K562 (cell line): ENCODE measurements at regions not wholly inside any gene's neighbourhood (a gene's known extent, or its start where the extent isn't known, plus 50 kb on each side); places are given as distances from the start of the nearest gene placed in this dataset.

Experiments
- ATAC-seq: fragments of 200-7000 bp; cut with Tn5 transposase; 3 replicates; pipeline ENCODE4 v1.9.1; 2020; ENCODE audit warnings: moderate library complexity
- BruUV-seq: library from RNA; stranded (reverse); fragments of 400-500 nt; replicated peaks from 2 replicates; lab custom pipeline; 2021; lab: Mats Ljungman, UMichigan
- CTCF ChIA-PET: fragments of 300-600 bp; formaldehyde crosslinking; extraction: SDS; loops from one replicate; lab custom pipeline; 2021; ENCODE audit warnings: low intra/inter-chr PET ratio; lab: Yijun Ruan, JAX
- POLR2A ChIA-PET: fragments of 300-600, 350-650 bp; sonication (Branson Sonifier 250); formaldehyde crosslinking; extraction: SDS; loops from one replicate; lab custom pipeline; 2021; ENCODE audit warnings: antibody characterized with exemption, inconsistent platforms; lab: Yijun Ruan, JAX
- DNase-seq, 4 experiments: peaks; one replicate each; pipeline versions ENCODE4 v3.0.0 to v3.0.0-alpha.2; 2011 to 2018; ENCODE audit warnings: low spot score in 3 of 4, mixed read lengths in 3 of 4; ENCODE audit errors: extremely low read depth in 1 of 4
- FAIRE-seq: peaks from 2 replicates; lab custom pipeline; 2011; peaks lifted over from hg19 to GRCh38; lab: Jason Lieb, UNC
- H2AFZ ChIP-seq: 2 replicates; pipeline ENCODE4 v1.6.0; 2011; ENCODE audit warnings: low read depth, low read length, control low read depth, inconsistent platforms
- H3K27ac ChIP-seq: fragments of 200-600 bp; 3 replicates; pipeline ENCODE4 v1.8.0; 2011; ENCODE audit warnings: low read depth, mild to moderate bottlenecking, control low read depth, inconsistent platforms, low read length, moderate library complexity, mixed read lengths; ENCODE audit errors: extremely low read depth
- H3K27me3 ChIP-seq, 2 experiments: fragments of 300-600 bp in 1 of 2; 2 replicates in 1 of 2; 3 replicates in 1 of 2; pipeline versions ENCODE4 v1.6.0 to v1.8.0; 2011; ENCODE audit warnings: inconsistent platforms in 2 of 2, low read length in 2 of 2, mild to moderate bottlenecking in 1 of 2, mixed read lengths in 1 of 2, moderate library complexity in 1 of 2; ENCODE audit not compliant: control insufficient read depth in 2 of 2, insufficient read depth in 2 of 2
- H3K36me3 ChIP-seq: fragments of 300-600 bp; 3 replicates; pipeline ENCODE4 v1.8.0; 2011; ENCODE audit warnings: mild to moderate bottlenecking, low read length, inconsistent platforms; ENCODE audit not compliant: control insufficient read depth, insufficient read depth
- H3K4me1 ChIP-seq, 2 experiments: fragments of 200-600 bp in 1 of 2; replicated peaks in 1 of 2; 2 replicates in 1 of 2; 3 replicates in 1 of 2; pipeline versions ENCODE4 v1.5.1 to v1.8.0; 2011; ENCODE audit warnings: inconsistent platforms in 2 of 2, low read length in 2 of 2, mild to moderate bottlenecking in 1 of 2, mixed read lengths in 1 of 2, moderate library complexity in 1 of 2; ENCODE audit not compliant: control insufficient read depth in 2 of 2, insufficient read depth in 2 of 2
- H3K4me2 ChIP-seq: 2 replicates; pipeline ENCODE4 v1.6.1; 2011; ENCODE audit warnings: low read length, control low read depth, inconsistent platforms, mixed read lengths; ENCODE audit not compliant: insufficient read depth
- H3K4me3 ChIP-seq: fragments of 200-600 bp; sonication (generic), shearing (Covaris generic); 2 replicates; pipeline ENCODE4 v1.5.1; 2016; ENCODE audit warnings: control low read depth, inconsistent platforms
- H3K79me2 ChIP-seq: fragments of 200-600 bp; 3 replicates; pipeline ENCODE4 v1.8.0; 2011; ENCODE audit warnings: low read length, inconsistent platforms; ENCODE audit not compliant: control insufficient read depth, insufficient read depth
- H3K9ac ChIP-seq, 2 experiments: 2 replicates each; pipeline versions ENCODE4 v1.6.0 to v1.6.1; 2011; ENCODE audit warnings: low read depth in 2 of 2, low read length in 2 of 2, control low read depth in 1 of 2, inconsistent platforms in 1 of 2, mild to moderate bottlenecking in 1 of 2, mixed read lengths in 1 of 2; ENCODE audit not compliant: insufficient read depth in 1 of 2
- H3K9me1 ChIP-seq: one replicate; pipeline ENCODE4 v1.6.0; 2011; ENCODE audit warnings: inconsistent platforms, mild to moderate bottlenecking, low read length, moderate library complexity; ENCODE audit not compliant: control insufficient read depth, insufficient read depth
- H3K9me3 ChIP-seq: replicated peaks from 2 replicates; pipeline ENCODE4 v1.5.1; 2011; ENCODE audit warnings: low read depth, low read length, inconsistent platforms; ENCODE audit not compliant: control insufficient read depth, insufficient read depth
- H4K20me1 ChIP-seq: replicated peaks from 2 replicates; pipeline ENCODE4 v1.6.1; 2011; ENCODE audit warnings: low read length, inconsistent platforms, mixed read lengths; ENCODE audit not compliant: control insufficient read depth, insufficient read depth
- ATF3 ChIP-seq, 2 experiments: fragments of 450-650 bp in 1 of 2; sonication (generic) in 1 of 2; formaldehyde crosslinking in 1 of 2; IDR thresholded peaks in 1 of 2; conservative IDR thresholded peaks in 1 of 2; 2 replicates each; pipeline versions ENCODE4 v1.6.1 to v1.8.1; 2016 to 2023; ENCODE audit warnings: mild to moderate bottlenecking in 2 of 2, moderate library complexity in 2 of 2, inconsistent platforms in 1 of 2, missing genetic modification reagents in 1 of 2
- DEAF1 ChIP-seq: fragments of 450-650 bp; formaldehyde crosslinking; IDR thresholded peaks from 2 replicates; pipeline ENCODE4 v1.4.0; 2020; ENCODE audit warnings: mild to moderate bottlenecking, moderate library complexity
- GTF2A2 ChIP-seq: IDR thresholded peaks from 2 replicates; pipeline ENCODE4 v1.6.1; 2016; ENCODE audit warnings: mild to moderate bottlenecking, missing genetic modification characterization, missing compliant biosample characterization
- PHF8 ChIP-seq: fragments of 200-600 bp; sonication (generic); IDR thresholded peaks from 2 replicates; pipeline ENCODE4 v1.6.1; 2012; ENCODE audit warnings: mixed run types, mild to moderate bottlenecking, inconsistent platforms, low read length, moderate library complexity, borderline replicate concordance
- ZNF707 ChIP-seq: fragments of 250-450 bp; sonication (Bioruptor Pico); conservative IDR thresholded peaks from 2 replicates; pipeline ENCODE4 v1.8.0; 2022; ENCODE audit warnings: inconsistent platforms, mild to moderate bottlenecking, moderate library complexity
- WGBS: fragments of 100-300 bp; shearing (Covaris generic); methylation state at CpG from one replicate; pipeline ENCODE4 v1.1.6; 2016; ENCODE audit warnings: low coverage, mixed read lengths; ENCODE audit not compliant: insufficient coverage; ENCODE audit errors: missing lambda C conversion rate; 5-methylcytosine and 5-hydroxymethylcytosine counted together
- in situ Hi-C: fragments of 300-500 bp; cut with MboI; formaldehyde crosslinking; loops from 4 replicates; pipeline ENCODE4 v1.15.0; 2018; ENCODE audit warnings: inconsistent platforms, mixed read lengths
- intact Hi-C: fragments of 100-400 bp; cut with micrococcal nuclease; formaldehyde crosslinking; loops from 2 replicates; pipeline ENCODE4 v1.14.2; 2022

DNA sequence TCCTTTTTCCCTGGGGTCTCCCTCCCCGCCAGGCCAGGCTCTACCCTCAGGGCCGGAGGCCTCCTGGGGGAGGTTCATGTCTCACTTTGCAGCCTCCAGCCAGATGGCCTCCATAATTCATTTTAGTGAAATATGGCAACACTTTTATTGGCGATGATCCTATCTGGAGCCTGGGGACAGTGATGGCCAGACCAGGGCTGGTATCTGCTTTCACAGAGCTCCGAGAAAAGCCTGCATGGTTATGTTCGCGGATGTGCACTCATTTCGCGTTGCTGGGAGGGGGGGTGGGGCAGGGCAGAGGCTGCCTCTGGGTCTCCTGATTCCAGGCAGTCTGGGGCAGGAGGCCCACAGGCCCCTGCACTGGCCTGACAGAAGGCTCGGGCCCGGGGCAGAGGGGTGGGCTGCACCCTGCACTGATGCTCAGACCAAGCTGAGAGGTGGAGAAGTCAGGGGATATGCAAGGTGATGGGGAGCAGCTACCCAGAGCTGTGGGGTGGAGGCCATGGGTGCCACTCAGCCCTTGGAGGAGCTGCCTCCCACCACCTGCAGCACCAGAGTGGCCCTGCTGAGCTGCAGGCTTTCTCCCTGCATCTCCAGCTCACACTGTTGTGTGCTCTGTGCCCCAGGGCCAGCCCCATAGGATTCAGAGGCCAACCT is 85.3 kb upstream of the RET start:
- no peaks in the 10 kb centered on the region for H4K20me1 ChIP-seq
- H3K27ac ChIP-seq, result no peak overlapping the region
- no peak overlapping the region for H3K4me3 ChIP-seq
- no peaks in the 10 kb centered on the region for H3K9me3 ChIP-seq
- TF ChIP-seq ATF3 (IDR thresholded peaks at IDR 0.05) (no peak), ATF3 (CRISPR knock-in tag; conservative IDR thresholded peaks at IDR 0.05) (no peak), ZNF707 (CRISPR knock-in tag) (no peak), DEAF1 (CRISPR knock-in tag) (no peak), GTF2A2 (tag) (no peak), PHF8 (no peak)
- ChIA-PET CTCF (no interaction called here), POLR2A (no interaction called here)
- in situ Hi-C loops, result no loop called here
- intact Hi-C loops, result no loop called here
- H3K27me3 ChIP-seq, result peaks cover 4 to 41% of the 10 kb centered on the region in 2 experiments; a peak in 3 of 5 replicates
- DNase-seq (no peak), FAIRE-seq (no peak), ATAC-seq (no peak)
- no TSS peak for BruUV-seq
- no peaks in the 10 kb centered on the region for H3K79me2 ChIP-seq
- no peak overlapping the region for H3K9ac ChIP-seq
- peaks cover 7 to 21% of the 10 kb centered on the region in 2 experiments; a peak in 3 of 5 replicates for H3K4me1 ChIP-seq
- H3K4me2 ChIP-seq, result no peak overlapping the region
- no peaks in the 10 kb centered on the region for H3K9me1 ChIP-seq
- no peaks in the 10 kb centered on the region for H3K36me3 ChIP-seq
- H2AFZ ChIP-seq, result no peak overlapping the region
- 1% methylated on average over 8 of the region's 10 CpGs for WGBS
